HG02759 (cell line): ENCODE measurements at regions not wholly inside any gene's neighbourhood (a gene's known extent, or its start where the extent isn't known, plus 50 kb on each side); places are given as distances from the start of the nearest gene placed in this dataset.
A peak's percentile ranks its signal among the peaks of the same experiment; 100 is the strongest.

Source experiments
- ATAC-seq: cut with Tn5 transposase; IDR thresholded peaks from one replicate; pipeline ENCODE4 v1.9.1; 2021; ENCODE audit warnings: mild to moderate bottlenecking, moderate library complexity; ENCODE audit not compliant: unreplicated experiment

DNA sequence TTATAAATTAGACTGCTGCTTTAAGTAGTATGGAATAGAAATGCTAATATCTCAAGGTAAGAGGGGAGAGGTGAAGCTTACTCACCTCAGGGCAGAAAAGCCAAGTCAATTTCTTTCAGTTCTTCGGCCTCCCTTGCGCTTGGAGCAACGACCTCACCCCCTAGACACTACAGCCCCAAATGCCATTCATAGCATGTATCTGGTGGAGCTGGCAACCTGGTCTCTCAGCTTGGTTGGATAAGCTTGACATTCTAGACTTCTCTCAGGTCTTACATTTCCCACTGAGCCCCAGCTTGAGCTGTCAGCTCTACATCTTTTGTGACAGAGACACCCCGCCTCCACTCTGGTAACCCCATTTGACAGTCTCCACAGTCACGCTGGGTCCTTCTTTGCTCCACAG is 154.9 kb downstream of the ZNF608 start:
- no peak for ATAC-seq

DNA sequence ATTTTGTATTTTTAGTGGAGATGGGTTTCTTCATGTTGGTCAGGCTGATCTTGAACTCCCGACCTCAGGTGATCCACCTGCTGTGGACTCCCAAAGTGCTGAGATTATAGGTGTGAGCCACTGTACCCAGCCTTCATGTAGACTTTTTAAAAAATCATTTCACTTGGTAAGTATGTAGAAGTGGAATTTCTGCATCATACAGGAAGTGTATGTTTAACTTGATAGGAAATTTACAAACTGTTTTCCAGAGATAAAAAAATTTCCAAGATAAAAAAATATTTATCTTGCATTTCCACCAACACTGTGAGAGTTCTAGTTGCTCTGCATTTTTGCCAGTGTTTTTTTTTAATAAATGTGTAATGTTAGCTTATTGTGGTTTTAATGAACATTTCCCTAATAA is 155.8 kb downstream of the ZNF608 start:
- ATAC-seq: no peak

DNA sequence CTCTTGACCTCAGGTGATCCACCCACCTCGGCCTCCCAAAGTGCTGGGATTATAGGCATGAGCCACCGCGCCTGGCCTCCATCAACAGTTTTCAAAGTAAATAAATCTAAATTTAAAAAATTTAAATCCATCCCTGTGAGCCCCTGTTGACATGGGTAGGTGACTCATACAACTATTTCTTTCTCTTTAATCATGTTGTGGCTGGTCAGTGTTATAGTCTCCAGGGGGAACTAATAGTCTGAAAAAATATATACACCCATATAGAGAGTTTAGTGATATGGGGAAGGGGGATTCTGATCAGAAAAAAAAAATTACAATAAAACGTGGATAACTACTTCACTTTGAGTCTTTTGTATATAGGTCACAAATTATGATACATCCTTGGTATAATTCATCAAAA is 159.2 kb downstream of the ZNF608 start:
- no peak for ATAC-seq

DNA sequence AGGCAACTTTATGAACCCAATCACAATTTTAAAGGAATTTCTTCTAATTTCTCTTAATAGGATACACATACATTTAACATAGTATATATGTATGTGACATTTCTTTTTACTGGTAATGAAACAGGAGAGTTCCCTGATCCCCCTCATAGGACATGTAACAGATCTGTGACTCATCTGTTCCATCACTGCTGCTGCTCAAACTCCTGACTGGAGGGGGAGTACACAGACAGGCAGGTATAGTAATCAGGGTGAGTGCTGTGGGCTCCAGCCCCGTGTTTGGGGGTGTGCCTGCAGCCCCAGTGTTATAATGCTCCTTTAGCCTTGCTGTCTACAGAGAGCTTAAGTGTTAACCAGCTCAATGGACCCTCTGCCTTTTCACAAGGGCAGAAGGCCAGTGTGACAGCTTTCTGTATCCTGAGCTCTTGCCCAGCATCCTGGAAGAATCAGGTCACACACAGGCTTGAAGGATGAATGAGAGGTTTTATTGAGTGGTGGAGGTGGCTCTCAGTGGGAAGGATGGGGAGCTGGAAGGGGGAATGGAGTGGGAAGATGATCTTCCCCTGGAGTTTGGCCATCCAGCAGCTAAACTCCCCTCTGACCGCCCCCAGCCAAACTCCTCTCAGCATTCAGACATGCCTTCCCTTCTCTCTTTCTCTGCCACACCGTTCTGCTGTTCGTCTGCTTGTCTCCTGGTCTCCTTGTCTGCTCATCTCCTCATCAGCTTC is 161.3 kb downstream of the ZNF608 start:
- no peak for ATAC-seq

DNA sequence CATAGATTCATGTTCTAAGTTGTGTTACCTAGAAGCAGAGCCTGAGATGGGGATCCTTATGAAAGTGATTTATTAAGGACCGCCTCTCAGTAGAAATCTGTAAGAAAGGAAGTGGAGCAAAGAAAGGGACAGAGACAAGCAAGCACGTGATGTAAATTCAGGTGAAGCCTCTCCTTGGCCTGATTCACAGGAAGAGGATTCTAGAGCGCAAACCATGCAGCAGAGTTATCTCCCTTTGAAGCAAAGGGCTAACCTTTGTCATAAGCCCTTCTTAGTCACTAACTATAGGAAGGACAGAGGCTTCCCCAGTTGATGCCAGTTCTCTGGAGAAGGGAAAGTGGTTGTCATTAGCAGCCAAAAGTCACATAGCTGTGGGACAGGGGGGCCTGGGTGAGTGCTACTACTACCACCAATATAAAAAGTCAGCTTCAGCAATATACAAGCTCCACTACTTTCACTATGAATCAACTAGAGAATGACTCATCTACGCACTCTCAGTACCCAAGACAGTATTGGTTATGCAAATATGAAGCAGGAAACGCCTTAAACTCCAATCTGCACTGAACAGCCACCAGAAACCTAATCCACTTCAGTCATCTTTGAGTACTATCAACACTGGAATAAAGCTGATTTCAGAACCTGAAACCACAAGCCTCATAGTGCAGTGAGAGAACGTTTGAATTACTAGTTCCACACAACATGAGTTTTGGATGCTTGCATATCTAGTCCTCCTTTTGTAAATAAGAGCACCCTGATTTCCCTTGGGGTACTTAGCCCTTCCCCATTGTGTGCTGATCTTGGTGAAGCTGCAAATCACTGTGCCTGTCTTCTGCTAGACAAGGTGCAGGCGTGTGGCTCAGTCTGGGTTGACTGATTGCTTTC is 162.7 kb downstream of the ZNF608 start:
- ATAC-seq: peak; percentile 99

DNA sequence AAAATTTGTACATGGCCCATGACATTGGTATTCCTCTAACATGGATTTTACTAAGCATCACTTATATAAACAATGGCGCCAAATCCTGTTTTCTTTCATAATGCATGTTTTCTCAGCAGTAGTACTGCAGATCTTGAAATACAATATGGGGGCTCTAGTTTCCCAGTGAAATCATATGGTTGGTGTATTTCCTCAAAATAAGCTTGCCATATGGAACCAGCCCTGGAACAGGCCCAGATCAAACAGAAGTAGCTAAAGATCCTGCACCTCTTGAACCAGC is 163.9 kb downstream of the ZNF608 start:
- no peak for ATAC-seq

DNA sequence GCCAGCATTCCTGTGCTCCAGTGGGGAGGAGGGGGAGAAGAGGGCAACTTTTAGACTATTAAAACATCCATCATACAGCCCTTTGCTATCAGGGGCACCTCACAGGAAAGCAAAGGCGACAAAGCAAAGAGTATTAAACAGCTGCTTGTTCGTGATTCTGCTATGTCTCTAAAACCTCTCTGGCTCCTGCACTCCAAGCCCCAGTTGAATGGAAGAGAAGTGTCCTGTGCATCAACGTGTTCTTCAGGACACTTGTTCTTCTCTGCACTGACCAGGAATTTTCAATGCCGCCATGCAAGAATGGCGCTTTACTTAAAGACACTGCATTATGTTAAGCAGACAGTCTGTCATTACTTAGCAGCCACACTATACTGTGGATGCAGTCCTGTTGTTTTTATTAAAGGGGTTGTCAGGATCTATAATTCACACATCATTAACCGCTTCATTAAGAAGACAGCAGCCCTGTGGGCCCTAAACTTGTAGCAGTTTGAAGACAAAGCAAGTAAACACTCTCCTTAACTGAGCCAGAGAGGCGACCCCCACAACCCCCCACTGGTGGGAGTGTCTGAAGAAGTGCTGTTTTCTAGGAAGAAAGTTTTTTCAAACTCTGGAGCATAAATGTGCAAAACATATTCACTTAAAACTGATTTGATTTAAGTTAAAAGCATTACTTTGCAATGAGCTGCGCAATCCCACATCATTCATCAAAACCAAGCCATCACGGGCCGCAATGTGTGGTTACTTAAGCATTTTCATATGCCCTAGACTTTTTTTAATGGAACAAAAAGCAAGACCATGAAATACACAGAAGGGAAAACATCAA is 164.5 kb downstream of the ZNF608 start:
- ATAC-seq: no peak

DNA sequence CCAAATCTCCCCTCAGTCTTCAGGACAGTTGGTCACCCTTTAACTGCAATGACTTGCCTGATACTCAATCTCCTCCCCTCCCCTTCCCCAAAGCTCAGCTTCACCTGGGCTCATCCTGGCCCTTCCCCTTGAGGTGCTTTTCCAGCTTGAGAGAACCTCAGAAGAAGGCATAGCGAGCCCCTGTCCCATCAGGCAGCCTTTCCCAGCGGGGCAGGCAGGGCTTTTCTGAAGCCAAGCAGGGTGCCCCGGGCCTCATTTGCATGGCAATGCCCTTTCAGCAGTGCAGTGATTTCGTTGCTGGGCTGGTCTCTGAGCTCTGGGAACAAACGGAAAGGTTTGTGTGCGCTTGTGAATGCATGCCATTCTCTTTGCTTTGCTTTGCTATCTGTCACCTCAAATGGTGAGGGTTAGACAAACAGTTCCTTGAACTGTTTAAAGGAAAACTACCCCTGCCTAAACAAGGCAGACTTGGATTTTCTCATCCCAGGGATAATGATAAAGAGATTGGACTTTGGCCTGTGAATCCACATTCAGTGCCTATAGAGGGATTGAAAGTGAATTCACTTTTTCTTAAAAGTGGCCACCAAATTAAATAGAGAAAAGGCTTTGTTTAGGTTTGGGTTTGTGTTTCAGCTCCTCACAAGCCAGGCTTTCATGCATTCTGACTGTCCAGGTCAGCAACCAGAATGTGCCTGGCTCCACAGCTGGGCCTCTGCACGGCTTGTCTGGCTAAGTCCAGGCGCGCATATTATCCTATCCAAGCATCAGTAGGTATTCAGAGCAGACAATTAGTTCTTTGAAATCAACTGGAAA is 165.3 kb downstream of the ZNF608 start:
- no peak for ATAC-seq

DNA sequence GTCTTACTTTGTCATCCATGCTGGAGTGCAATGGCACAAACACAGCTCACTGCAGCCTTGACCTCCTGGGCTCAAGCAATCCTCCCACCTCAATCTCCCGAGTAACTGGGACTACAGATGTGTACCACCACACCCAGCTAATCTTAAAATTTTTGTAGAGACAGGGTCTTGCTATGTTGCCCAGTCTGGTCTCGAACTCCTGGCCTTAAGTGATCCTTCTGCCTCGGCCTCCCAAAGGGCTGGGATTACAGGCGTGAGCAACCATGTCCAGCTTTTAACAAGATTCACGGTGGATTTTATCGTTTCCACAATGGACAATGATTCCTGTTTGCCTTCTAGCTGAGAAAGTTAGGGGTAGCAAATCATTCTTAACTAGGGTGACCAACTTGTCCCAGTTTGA is 165.9 kb downstream of the ZNF608 start:
- no peak for ATAC-seq

DNA sequence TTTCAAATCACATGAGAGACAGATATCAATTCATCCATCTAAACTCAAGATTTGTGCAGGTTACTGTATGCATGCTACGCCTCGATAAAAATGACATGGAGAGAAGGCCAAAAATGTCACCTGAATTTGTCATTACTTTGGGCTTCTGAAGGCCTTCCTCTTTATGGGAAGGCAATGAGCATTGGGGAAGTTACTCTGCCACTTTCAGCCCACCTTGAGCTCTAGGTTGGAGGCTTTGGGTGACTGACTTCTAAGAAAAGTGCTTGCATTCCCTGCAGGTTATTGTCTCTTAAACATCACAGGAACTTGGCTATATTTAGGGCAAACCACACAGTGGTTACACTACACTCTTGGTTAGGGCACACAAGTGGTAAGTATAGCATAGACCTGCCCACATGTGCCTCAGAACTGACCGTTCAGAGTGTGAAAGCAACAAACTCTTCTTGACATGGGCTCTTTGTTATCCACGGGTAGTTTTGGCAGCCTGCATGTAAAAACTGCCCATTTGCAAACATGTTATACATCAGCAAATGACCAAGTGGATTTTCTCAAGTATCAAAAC is 169.5 kb downstream of the ZNF608 start:
- ATAC-seq: peak; percentile 90

DNA sequence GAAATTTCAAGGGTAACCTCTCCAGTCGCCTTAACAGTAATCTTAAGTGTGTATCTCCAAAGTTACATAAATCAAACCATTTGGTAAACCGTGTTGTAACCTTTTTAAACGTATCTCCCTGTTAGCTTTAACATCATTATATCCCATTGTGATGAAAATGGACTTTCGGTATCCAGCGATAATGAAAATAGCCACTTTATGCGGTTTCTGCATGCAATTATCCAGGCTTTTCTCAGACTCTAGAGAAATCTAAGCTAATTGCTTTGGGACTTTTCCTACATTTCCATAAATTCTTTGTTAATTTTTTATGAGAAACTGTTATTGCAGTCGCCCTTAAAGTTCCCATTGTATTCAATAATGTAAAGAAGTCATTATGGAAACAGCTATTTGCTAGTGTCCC is 170.7 kb downstream of the ZNF608 start:
- ATAC-seq: no peak

DNA sequence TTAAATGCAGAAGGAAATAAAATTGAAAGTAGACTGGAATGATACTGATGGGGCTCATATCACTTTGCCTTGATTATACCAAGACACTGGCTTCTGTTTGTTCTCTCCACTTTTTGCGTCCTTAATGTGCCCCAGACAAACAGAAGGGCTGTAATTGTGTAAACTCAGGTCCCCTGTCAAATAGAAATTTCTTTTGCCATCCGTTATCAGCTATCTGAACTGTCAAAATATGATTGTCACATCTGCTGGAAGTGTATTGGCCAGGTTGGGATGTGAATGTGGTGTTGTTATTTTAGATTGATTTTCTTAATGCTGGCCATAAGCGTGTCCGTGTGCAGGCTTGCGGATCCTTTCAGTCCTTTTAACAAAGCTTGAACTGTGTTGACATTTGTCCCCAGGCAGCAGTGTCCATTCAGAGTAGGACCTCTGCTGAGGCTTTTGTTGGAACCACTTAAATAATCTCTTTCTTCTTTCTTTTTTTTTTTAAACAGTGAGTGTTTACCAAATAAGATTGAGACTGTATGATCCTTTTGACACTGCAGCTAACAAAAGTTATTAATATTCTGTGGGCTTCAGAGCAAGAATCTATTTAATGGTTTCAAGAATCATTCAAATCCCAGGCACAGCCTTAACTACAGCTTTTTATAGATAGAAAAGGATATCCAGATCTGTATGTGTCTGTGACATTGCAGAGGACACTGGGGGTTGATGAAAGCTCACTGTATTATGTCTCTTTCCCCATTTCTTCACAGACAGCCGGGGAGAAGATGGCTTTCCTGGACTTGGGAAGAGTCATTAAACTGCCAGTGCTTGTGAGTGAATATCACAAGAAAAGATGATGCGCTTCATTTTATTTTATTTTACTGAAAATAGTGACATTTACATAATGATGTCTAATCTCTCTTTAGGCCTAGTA is 171.7 kb downstream of the ZNF608 start:
- ATAC-seq: no peak

DNA sequence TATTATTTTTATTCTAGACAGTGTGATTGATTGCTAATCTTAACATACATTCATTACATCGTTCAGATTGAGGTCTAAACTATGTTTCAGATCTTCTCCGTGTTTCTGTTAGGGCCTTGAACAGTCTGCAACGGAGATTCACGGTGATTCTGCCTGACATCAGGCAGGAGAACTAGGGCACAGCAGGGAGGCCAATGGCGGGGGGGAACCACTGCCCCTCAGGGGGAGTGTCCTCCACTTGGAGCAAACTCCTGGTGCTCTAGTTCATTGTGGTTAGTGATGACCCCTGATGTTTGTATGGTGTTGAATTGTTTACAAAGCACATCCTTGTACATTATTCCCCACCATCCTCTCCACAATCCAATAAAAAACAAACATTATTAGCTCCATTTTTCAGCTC is 173.5 kb downstream of the ZNF608 start:
- ATAC-seq: no peak

DNA sequence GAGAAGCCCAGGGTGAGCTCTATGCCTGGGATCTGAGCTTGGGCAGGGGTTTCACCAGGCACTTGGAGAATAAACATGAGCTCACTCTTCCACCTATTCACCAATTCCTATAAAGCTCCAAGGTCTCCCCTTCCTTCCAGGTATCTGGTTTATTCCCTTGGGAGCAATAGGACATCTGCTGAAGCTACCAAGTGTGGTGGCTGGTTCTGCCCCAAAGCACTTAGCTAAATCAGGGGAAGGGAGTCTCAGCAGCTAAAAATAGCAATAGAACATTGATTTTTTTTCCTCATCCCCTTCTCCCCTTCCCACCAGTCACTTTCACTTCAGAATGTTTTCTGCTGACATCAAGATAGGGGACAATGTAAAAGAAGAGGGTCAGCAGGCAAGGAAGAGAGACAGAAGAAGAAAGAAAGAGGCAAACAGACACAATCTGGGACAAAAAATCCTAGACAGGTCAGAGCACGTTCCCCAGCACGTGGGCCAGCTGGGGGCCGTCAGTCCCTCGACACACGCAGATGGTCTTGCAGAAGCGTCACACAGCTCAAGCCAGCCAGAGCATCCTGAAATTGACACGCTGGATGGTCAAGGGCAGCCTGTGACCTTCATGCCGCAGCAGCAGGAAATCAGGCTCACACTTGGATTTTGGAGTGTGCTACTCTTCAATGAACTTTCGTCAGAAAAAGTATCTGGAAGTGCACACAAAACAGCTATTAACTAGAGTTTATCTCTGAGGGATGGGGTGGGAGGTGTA is 176.0 kb downstream of the ZNF608 start:
- ATAC-seq: no peak

DNA sequence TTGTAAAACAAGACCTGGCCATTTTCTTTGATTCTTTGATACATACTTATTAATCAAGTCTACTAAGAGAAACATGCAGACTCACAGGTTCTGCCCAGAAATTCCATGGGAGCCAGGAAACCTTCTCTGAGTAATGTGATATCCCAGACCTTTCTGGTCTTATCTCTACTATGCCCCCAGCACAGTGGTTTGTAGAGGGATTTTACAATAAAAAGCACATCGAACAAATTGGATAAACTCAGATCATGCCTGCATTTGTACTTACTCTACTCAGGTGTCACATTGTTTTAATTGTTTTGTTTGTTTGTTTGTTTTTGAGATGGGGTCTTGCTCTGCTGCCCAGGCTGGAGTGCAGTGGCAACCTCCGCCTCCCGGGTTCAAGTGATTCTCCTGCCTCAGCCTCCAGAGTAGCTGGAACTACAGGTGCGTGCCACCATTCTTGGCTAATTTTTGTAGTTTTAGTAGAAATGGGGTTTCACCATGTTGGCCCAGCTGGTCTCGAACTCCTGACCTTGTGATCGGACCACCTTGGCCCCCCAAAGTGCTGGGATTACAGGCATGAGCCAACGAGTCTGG is 179.5 kb downstream of the ZNF608 start:
- ATAC-seq: no peak

DNA sequence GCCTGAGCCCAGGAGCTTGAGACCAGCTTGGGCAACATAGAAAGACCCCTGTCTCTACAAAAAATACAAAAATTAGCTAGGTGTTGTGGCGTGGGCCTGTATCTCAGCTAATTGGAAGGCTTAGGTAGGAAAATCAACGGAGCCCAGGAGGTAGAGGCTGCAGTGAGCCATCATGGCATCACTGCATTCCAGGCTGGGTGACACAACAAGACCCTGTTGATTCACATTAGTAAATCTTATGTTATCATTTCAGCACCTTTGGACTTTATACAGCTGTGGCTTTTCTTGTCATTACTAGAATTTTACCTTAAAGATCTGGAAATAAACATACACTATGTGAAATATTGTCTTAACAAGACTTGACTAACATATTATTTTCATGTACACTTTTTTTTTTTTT is 185.0 kb downstream of the ZNF608 start:
- no peak for ATAC-seq

DNA sequence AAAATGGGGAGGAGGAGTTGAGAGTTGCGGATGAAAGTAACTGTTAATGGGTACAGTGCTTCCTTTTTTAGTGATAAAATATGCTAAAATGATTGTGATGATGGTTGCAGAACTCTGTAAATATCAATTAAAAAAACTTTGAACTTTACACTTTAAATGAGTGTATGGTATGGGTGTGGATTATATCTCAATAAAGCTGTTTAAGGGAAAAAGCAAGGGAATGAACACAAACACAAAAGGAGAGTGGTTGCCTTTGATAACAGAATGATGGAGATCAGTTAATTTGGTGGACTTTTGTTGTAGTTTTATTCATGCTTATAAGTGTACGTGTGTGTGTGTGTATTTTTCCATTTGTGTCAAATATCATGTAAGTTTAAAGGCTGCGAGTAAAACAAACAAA is 186.1 kb downstream of the ZNF608 start:
- ATAC-seq: no peak

DNA sequence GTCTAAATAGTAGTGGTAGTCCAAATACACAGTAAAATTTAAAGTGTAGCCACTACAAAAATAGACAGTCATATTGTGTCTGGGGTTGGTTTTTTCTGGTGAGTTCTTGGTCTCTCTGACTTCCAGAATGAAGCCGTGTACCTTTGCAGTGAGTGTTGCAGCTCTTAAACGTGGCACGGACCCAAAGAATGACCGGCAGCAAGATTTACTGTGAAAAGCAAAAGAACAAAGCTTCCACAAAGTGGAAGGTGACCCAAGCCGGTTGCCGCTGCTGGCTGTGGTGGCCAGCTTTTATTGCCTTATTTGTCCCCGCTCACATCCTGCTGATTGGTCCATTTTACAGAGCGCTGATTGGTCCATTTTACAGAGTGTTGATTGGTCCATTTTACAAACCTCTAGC is 188.7 kb downstream of the ZNF608 start:
- no peak for ATAC-seq
